H9 (cell line): ENCODE measurements at regions not wholly inside any gene's neighbourhood (a gene's known extent, or its start where the extent isn't known, plus 50 kb on each side); places are given as distances from the start of the nearest gene placed in this dataset.

Experiments used
- DNase-seq: peaks from one replicate; pipeline ENCODE4 v3.0.0-alpha.2; 2017
- H2AFZ ChIP-seq: one replicate; pipeline ENCODE4 v1.6.1; 2013; ENCODE audit warnings: mild to moderate bottlenecking, low read length, control low read depth, moderate library complexity
- H2AK5ac ChIP-seq: 2 replicates; pipeline ENCODE4 v1.6.1; 2013; ENCODE audit warnings: low read length, control low read depth, mixed read lengths; ENCODE audit not compliant: insufficient read length
- H2BK120ac ChIP-seq: one replicate; pipeline ENCODE4 v1.6.1; 2013; ENCODE audit warnings: low read depth, mild to moderate bottlenecking, low read length, control low read depth, inconsistent platforms; ENCODE audit not compliant: poor library complexity, severe bottlenecking
- H2BK12ac ChIP-seq: 2 replicates; pipeline ENCODE4 v1.6.1; 2013; ENCODE audit warnings: low read length, control low read depth, mixed read lengths, low read depth; ENCODE audit not compliant: insufficient read length
- H2BK15ac ChIP-seq: 2 replicates; pipeline ENCODE4 v1.6.1; 2013; ENCODE audit warnings: low read depth, low read length, control low read depth
- H2BK20ac ChIP-seq: one replicate; pipeline ENCODE4 v1.6.1; 2013; ENCODE audit warnings: low read depth, mild to moderate bottlenecking, low read length, control low read depth, inconsistent platforms; ENCODE audit not compliant: poor library complexity, severe bottlenecking
- H2BK5ac ChIP-seq: 2 replicates; pipeline ENCODE4 v1.6.1; 2013; ENCODE audit warnings: low read length, control low read depth, mixed read lengths; ENCODE audit not compliant: insufficient read length
- H3K14ac ChIP-seq: 2 replicates; pipeline ENCODE4 v1.6.1; 2013; ENCODE audit warnings: low read length, control low read depth; ENCODE audit not compliant: insufficient read depth
- H3K18ac ChIP-seq: 2 replicates; pipeline ENCODE4 v1.6.1; 2013; ENCODE audit warnings: low read depth, mild to moderate bottlenecking, mixed read lengths, low read length, control low read depth; ENCODE audit not compliant: insufficient read length
- H3K23ac ChIP-seq: 2 replicates; pipeline ENCODE4 v1.6.1; 2013; ENCODE audit warnings: low read length, control low read depth, mixed read lengths, low read depth; ENCODE audit not compliant: insufficient read length
- H3K23me2 ChIP-seq: 2 replicates; pipeline ENCODE4 v1.6.1; 2013; ENCODE audit warnings: low read depth, mild to moderate bottlenecking, mixed read lengths, low read length, control low read depth; ENCODE audit not compliant: insufficient read length, poor library complexity, severe bottlenecking
- H3K27ac ChIP-seq: 2 replicates; pipeline ENCODE4 v1.5.1; 2013; ENCODE audit warnings: low read length, control low read depth, mixed read lengths, low read depth; ENCODE audit not compliant: insufficient read length
- H3K27me3 ChIP-seq: 2 replicates; pipeline ENCODE4 v1.6.1; 2013; ENCODE audit warnings: low read length, control low read depth, inconsistent platforms; ENCODE audit not compliant: insufficient read depth
- H3K4ac ChIP-seq: 2 replicates; pipeline ENCODE4 v1.6.1; 2013; ENCODE audit warnings: low read depth, mild to moderate bottlenecking, control low read depth, inconsistent platforms, low read length, moderate library complexity
- H3K4me1 ChIP-seq: 2 replicates; pipeline ENCODE4 v1.6.1; 2013; ENCODE audit warnings: low read length, control low read depth, inconsistent platforms; ENCODE audit not compliant: insufficient read depth
- H3K4me2 ChIP-seq: 2 replicates; pipeline ENCODE4 v1.6.1; 2013; ENCODE audit warnings: low read length, control low read depth, mixed read lengths; ENCODE audit not compliant: insufficient read length, insufficient read depth
- H3K56ac ChIP-seq: 2 replicates; pipeline ENCODE4 v1.6.1; 2013; ENCODE audit warnings: low read depth, mild to moderate bottlenecking, mixed read lengths, low read length, control low read depth; ENCODE audit not compliant: insufficient read length
- H3K79me1 ChIP-seq: 2 replicates; pipeline ENCODE4 v1.6.1; 2013; ENCODE audit warnings: low read depth, mild to moderate bottlenecking, moderate library complexity, low read length, control low read depth, inconsistent platforms; ENCODE audit not compliant: insufficient read depth, poor library complexity, severe bottlenecking
- H3K79me2 ChIP-seq: 2 replicates; pipeline ENCODE4 v1.6.1; 2013; ENCODE audit warnings: low read length, control low read depth, inconsistent platforms; ENCODE audit not compliant: insufficient read depth
- H3K9ac ChIP-seq: 2 replicates; pipeline ENCODE4 v1.6.1; 2013; ENCODE audit warnings: low read length, control low read depth, mixed read lengths; ENCODE audit not compliant: insufficient read length; ENCODE audit errors: extremely low read depth
- H3K9me3 ChIP-seq: one replicate; pipeline ENCODE4 v1.6.1; 2013; ENCODE audit warnings: low read depth, low read length, inconsistent platforms; ENCODE audit not compliant: control insufficient read depth
- H3T11ph ChIP-seq: one replicate; pipeline ENCODE4 v1.6.1; 2013; ENCODE audit warnings: mild to moderate bottlenecking, low read length, control low read depth, inconsistent platforms
- H4K20me1 ChIP-seq: one replicate; pipeline ENCODE4 v1.6.1; 2013; ENCODE audit not compliant: control insufficient read depth, insufficient read length, insufficient read depth
- H4K5ac ChIP-seq: 2 replicates; pipeline ENCODE4 v1.6.1; 2013; ENCODE audit warnings: low read depth, mild to moderate bottlenecking, mixed read lengths, low read length, control low read depth; ENCODE audit not compliant: insufficient read length
- H4K8ac ChIP-seq: replicated peaks from 2 replicates; pipeline ENCODE4 v1.6.1; 2013; ENCODE audit warnings: low read length, control low read depth, mixed read lengths, low read depth; ENCODE audit not compliant: insufficient read length
- H4K91ac ChIP-seq: 2 replicates; pipeline ENCODE4 v1.6.1; 2013; ENCODE audit warnings: low read depth, mild to moderate bottlenecking, moderate library complexity, mixed read lengths, low read length, control low read depth; ENCODE audit not compliant: insufficient read length
- H3K27ac Mint-ChIP-seq, 3 experiments: 2 replicates in 2 of 3; 3 replicates in 1 of 3; pipeline ENCODE4 v1.8.0; 2020 to 2021; ENCODE audit warnings: mixed read lengths in 3 of 3, mild to moderate bottlenecking in 1 of 3, moderate library complexity in 1 of 3
- H3K27me3 Mint-ChIP-seq: 2 replicates; pipeline ENCODE4 v1.8.0; 2021; ENCODE audit warnings: low read depth, mild to moderate bottlenecking, moderate library complexity, mixed read lengths
- H3K36me3 Mint-ChIP-seq, 3 experiments: 2 replicates in 2 of 3; 3 replicates in 1 of 3; pipeline ENCODE4 v1.8.0; 2020 to 2021; ENCODE audit warnings: low read depth in 3 of 3, mixed read lengths in 3 of 3; ENCODE audit not compliant: insufficient read depth in 1 of 3
- H3K4me1 Mint-ChIP-seq, 2 experiments: 2 replicates each; pipeline ENCODE4 v1.8.0; 2020; ENCODE audit warnings: mixed read lengths in 2 of 2
- H3K4me3 Mint-ChIP-seq, 2 experiments: 2 replicates in 1 of 2; 3 replicates in 1 of 2; pipeline ENCODE4 v1.8.0; 2020 to 2021; ENCODE audit warnings: mild to moderate bottlenecking in 2 of 2, mixed read lengths in 2 of 2, moderate library complexity in 1 of 2
- H3K9me3 Mint-ChIP-seq, 2 experiments: 2 replicates in 1 of 2; 3 replicates in 1 of 2; pipeline ENCODE4 v1.8.0; 2020; ENCODE audit warnings: mild to moderate bottlenecking in 2 of 2, mixed read lengths in 2 of 2, moderate library complexity in 1 of 2
- CTCF ChIP-seq: fragments of 200-600 bp; sonication (generic); conservative IDR thresholded peaks from 3 replicates; pipeline ENCODE4 v1.8.0; 2021; ENCODE audit warnings: antibody characterized with exemption, mild to moderate bottlenecking
- WGBS: extraction: QIAGEN DNeasy Blood & Tissue Kit; methylation state at CpG from one replicate; pipeline ENCODE4 v1.1.7; 2013; ENCODE audit warnings: missing lambda C conversion rate, low lambda C conversion rate, mixed read lengths; ENCODE audit not compliant: insufficient read length; ENCODE audit errors: extremely low coverage; 5-methylcytosine and 5-hydroxymethylcytosine counted together

- Mint-ChIP-seq H3K36me3 (no peaks in the 10 kb centered on the region), H3K27ac (no peak overlapping the region), H3K9me3 (peaks cover 0 to 3% of the 10 kb centered on the region in 2 experiments; a peak in 2 of 5 replicates), H3K27me3 (peaks cover 81% of the 10 kb centered on the region), H3K4me3 (no peak overlapping the region), H3K4me1 (peaks cover 45 to 61% of the 10 kb centered on the region in 2 experiments)
- Histone ChIP-seq H2BK15ac (no peak overlapping the region), H3K4me1 (peaks cover 6% of the 10 kb centered on the region; the same call in 1 of the 2 replicates), H2BK120ac (no peak overlapping the region), H3K23me2 (no peaks in the 10 kb centered on the region), H3K4me2 (no peak overlapping the region), H3K56ac (no peak overlapping the region), H3K27ac (no peak overlapping the region), H2AFZ (no peak overlapping the region), H4K8ac (no peak overlapping the region), H3T11ph (no peak overlapping the region), H3K4ac (no peak overlapping the region), H3K79me2 (no peaks in the 10 kb centered on the region), H2BK20ac (no peak overlapping the region), H2BK12ac (no peak overlapping the region), H2AK5ac (no peak overlapping the region), H3K79me1 (no peaks in the 10 kb centered on the region), H3K18ac (no peak overlapping the region), H2BK5ac (no peak overlapping the region), H4K91ac (no peak overlapping the region), H3K23ac (no peak overlapping the region), H3K14ac (no peak overlapping the region), H3K9ac (no peak overlapping the region), H3K27me3 (no peaks in the 10 kb centered on the region; the same call in 1 of the 2 replicates), H4K20me1 (no peaks in the 10 kb centered on the region), H4K5ac (no peak overlapping the region), H3K9me3 (no peaks in the 10 kb centered on the region)
- WGBS, result no CpG with 5 or more reads among the region's 7 CpGs
- no peak for TF ChIP-seq CTCF
- DNase-seq, result no peak
These were observed 165.8 kb upstream of the FOXF1 start for GRCh38 chr16:86344586-86344871.
